AG09319 (cell line): ENCODE measurements at regions not wholly inside any gene's neighbourhood (a gene's known extent, or its start where the extent isn't known, plus 50 kb on each side); places are given as distances from the start of the nearest gene placed in this dataset.
A peak's percentile ranks its signal among the peaks of the same experiment; 100 is the strongest.

Source experiments
- DNase-seq: peaks from one replicate; pipeline ENCODE4 v3.0.0-alpha.2; 2010; ENCODE audit warnings: low read depth; ENCODE audit errors: extremely low read depth
- CTCF ChIP-seq: IDR thresholded peaks from 2 replicates; pipeline ENCODE4 v1.5.1; 2011; ENCODE audit warnings: low read depth, mild to moderate bottlenecking, inconsistent platforms, low read length, moderate library complexity

- no peak for DNase-seq
- TF ChIP-seq CTCF, result no peak
Measured at GRCh38 chr2:240269886-240270285, 129.4 kb upstream of the OTOS start.

- DNase-seq, result no peak
- TF ChIP-seq CTCF, result no peak
Measured at GRCh38 chr2:240271716-240272341, 131.4 kb upstream of the OTOS start.

DNA sequence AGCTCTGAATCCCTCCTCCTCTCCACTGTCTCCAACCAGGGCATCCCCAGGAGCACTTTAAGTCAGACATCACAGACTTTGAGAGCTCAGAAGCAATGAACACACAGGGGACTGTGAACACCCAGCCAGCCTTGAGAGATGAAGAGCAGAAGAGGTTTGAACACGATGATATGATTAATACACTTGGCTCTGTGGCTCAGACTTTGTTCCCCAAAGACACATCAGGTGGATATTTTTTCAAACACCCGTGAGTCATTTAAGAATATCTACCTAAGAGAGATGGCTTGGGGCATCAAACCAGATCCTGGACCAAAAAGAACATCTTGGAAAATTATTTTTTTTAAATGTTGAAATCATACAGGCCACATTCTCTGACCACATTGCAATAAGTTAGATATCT is 134.9 kb upstream of the OTOS start:
- DNase-seq, result no peak
- no peak for TF ChIP-seq CTCF

GRCh38 chr2:240277073-240277806 is 136.8 kb upstream of the OTOS start:
- TF ChIP-seq CTCF, result no peak
- peak; percentile 1 for DNase-seq

DNA sequence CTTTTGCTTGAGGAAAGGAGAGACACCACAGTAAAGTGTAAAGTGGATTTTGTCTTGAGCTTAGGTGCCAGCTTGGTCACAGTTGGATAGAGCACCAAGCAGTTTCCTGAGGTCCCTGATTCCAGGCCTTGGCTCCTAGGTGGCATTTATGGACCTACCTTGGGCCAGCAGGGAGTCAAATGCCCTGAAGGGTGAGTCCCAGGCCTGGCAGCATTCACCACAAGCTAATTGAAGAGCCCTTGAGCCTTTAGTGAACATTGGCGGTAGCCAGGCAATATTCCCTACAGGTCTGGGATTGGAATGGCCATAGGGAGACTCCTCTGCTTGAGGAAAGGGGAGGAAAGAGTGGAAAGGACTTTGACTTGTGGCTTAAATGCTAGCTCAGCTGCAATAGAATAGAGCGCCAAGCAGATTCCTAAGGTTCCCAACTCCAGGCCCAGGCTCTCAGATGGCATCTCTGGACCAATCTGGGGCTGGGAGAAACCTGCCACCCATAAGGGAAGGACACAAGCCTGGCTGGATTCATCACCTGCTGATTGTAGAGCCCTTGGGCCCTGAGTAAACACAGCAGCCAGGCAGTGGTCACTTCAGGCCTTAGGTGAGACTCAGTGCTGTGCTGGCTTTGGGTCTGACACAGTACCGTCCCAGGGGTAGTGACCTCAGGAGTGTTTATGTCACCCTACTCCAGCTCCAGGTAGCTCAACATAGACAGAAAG is 137.5 kb upstream of the OTOS start:
- no peak for DNase-seq
- TF ChIP-seq CTCF, result no peak

DNA sequence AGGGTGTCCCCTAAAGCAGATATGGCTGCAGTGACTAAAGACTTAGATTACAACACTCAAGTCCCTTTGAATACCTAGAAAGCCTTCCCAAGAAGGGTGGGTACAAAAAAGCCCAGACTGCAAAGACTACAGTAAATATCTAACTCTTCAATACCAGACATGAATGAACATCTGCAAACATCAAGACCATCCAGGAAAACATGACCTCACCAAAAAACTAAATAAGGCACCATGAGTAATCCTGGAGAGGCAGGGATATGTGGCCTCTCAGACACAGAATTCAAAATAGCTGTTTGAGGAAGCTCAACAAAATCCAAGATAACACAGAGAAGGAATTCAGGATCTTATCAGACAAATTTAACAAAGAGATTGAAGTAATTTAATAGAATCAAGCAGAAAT is 138.2 kb upstream of the OTOS start:
- no peak for DNase-seq
- no peak for TF ChIP-seq CTCF

GRCh38 chr2:240280621-240281020 is 140.2 kb upstream of the OTOS start:
- DNase-seq, result no peak
- TF ChIP-seq CTCF, result no peak
